GM12865 (cell line): ENCODE measurements at regions not wholly inside any gene's neighbourhood (a gene's known extent, or its start where the extent isn't known, plus 50 kb on each side); places are given as distances from the start of the nearest gene placed in this dataset.

Experiments
- DNase-seq: peaks from one replicate; pipeline ENCODE4 v3.0.0; 2010; ENCODE audit warnings: low read depth
- H3K4me3 ChIP-seq: 2 replicates; pipeline ENCODE4 v1.5.1; 2011; ENCODE audit warnings: mild to moderate bottlenecking, low read depth, low read length, control low read depth
- TF ChIP-seq, protein P1 (sequence below): IDR thresholded peaks from 2 replicates; pipeline ENCODE4 v1.5.1; 2011; ENCODE audit warnings: low read length, control low read depth, low read depth, inconsistent platforms; ENCODE audit not compliant: insufficient read depth; ENCODE audit errors: missing control alignments

DNA sequence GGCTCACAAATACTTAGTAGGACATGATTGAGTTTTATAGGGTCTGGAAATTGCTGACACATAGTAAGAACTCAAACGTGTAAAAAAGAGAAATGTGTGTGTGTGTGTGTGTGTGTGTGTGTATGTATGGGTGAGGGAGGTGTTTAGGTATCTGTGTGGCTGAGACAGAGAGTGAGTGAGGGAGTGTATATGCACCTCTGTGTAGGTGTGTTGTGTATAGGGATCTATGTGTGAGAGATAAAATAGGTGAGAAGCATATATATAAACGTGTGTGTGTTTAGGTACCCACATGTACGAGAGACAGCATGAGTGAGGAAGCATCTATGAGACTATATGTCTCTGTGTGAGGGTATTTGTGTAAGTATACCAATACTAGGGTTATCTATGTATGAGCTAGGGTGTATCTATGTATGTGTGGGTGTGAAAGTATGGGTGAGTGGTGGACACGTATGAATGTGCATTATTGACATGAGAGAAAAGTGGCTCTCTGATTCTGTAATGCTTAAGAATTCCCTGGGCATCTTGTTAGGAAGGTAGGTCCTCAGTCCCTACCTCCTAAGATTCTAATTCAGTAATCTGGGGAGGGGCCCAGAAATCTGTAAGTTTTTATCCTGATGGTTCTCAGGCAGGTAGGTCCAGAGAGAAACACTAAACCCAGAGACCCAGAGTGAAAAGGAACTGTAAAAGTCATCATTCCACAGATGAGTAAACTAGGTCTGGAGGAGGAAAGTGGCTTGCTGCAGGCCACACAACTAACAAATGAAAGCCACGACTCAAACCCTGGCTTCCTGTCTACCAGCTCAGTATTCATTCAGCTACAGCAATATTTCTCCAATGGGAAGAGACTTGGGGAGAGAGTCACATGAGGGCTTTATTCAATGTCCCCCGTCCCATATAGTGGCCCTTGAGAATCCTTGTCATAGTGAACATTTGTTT, 237.0 kb downstream of the IDS start:
- TF ChIP-seq, protein P1, sequence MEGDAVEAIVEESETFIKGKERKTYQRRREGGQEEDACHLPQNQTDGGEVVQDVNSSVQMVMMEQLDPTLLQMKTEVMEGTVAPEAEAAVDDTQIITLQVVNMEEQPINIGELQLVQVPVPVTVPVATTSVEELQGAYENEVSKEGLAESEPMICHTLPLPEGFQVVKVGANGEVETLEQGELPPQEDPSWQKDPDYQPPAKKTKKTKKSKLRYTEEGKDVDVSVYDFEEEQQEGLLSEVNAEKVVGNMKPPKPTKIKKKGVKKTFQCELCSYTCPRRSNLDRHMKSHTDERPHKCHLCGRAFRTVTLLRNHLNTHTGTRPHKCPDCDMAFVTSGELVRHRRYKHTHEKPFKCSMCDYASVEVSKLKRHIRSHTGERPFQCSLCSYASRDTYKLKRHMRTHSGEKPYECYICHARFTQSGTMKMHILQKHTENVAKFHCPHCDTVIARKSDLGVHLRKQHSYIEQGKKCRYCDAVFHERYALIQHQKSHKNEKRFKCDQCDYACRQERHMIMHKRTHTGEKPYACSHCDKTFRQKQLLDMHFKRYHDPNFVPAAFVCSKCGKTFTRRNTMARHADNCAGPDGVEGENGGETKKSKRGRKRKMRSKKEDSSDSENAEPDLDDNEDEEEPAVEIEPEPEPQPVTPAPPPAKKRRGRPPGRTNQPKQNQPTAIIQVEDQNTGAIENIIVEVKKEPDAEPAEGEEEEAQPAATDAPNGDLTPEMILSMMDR, result no peak
- no peak overlapping the region for H3K4me3 ChIP-seq
- peak; percentile 18 for DNase-seq

DNA sequence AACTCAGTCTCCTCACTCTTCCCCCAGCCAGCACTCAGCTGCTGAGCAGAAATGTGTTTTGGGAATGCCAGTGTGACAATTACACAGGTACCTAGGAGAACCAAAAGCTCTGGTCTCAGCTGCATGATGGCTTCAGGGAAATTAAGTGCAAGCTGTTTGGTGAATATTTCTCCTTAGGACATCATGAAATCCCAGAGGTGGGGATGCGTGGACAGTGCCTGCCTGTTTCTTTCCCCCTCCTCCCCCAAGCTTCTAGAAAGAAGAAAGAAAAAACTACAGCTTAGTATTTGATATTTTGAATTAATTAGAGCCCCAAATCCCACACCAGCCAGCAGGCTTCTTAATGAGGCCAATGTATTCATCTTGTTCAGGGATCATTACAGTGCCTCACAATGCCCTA, 243.0 kb downstream of the IDS start:
- no peak overlapping the region for H3K4me3 ChIP-seq
- TF ChIP-seq, protein P1, result no peak
- no peak for DNase-seq

DNA sequence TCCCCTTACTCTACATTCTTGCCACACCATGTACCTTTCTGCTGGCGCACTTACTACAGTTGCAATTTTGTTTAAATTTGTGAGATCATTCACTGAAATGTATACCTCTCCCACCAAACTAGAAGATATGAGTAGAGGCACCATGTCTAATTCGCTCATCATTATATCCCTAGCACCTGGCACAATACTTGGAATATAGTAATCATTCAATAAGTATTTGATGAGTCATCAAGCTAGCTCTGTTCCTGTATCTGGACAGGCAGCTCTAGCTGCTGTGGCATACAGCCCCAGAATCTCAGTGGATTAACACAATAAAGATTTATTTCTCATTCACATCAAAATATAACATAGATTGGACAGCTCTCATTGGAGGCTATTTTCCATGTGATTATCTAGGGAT, 245.9 kb downstream of the IDS start:
- H3K4me3 ChIP-seq, result no peak overlapping the region
- TF ChIP-seq, protein P1, result no peak
- no peak for DNase-seq

DNA sequence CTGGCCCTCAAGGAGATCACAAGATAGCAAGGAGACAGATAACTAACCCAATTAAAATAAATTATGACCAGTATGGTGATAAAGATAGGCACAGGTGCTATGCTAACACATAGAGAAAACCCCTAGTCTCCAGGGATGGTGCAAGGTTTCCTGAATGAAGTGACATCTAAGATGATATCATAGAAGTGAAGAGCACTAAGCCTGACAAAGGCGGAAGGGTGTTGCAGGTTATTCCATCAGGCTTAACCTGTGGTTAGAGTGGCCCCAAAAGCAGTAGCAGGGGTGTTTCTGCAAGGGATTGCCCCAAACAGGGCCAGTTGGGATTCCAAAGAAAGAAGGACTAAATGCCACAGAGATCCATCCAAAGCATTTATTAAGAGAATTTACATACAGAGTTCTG, 249.2 kb downstream of the IDS start:
- TF ChIP-seq, protein P1, result no peak
- no peak overlapping the region for H3K4me3 ChIP-seq
- DNase-seq, result no peak

- H3K4me3 ChIP-seq, result no peak overlapping the region
- no peak for DNase-seq
- TF ChIP-seq, protein P1, result no peak
Observed at GRCh38 chrX:149248073-149248625, 257.0 kb downstream of the IDS start.

DNA sequence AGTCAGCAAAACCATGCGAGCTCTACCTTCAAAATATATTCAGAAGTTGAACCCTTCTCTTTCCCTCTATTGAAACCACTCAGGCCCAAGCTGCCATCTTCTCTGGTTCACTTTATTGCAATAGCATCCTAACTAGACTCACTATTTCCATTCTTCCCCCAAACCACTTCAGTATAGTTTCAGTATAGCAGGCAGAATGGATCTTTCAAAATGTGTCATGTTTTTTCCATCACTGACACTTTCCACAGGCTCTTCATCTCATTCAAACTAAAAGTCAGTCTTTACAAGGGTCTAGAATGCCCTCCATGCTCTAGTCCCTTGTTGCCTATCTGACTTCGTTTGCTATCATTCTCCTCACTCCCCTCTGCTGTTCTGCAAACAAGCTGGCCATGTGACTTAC, 274.4 kb downstream of the IDS start:
- TF ChIP-seq, protein P1, result no peak
- DNase-seq, result no peak
- no peak overlapping the region for H3K4me3 ChIP-seq

GRCh38 chrX:149223854-149224253, 281.3 kb downstream of the IDS start:
- no peak for DNase-seq
- TF ChIP-seq, protein P1, result no peak
- no peak overlapping the region for H3K4me3 ChIP-seq
